Thoracic aorta (tissue), 2 donors: ENCODE measurements at regions not wholly inside any gene's neighbourhood (a gene's known extent, or its start where the extent isn't known, plus 50 kb on each side); places are given as distances from the start of the nearest gene placed in this dataset.

Experiments
- ATAC-seq: fragments of 150-250 bp; one replicate; pipeline ENCODE4 v1.8.0; 2017; ENCODE audit warnings: low read depth; ENCODE audit not compliant: insufficient number of reproducible peaks, low FRiP score
- DNase-seq: peaks from one replicate; pipeline ENCODE4 v3.0.0-alpha.2; 2020; ENCODE audit warnings: low spot score
- H3K27ac ChIP-seq, 2 donors: fragments of 200-600 bp; sonication (generic); 1 replicate in 1 of 2; 2 replicates in 1 of 2; pipeline ENCODE4 v1.5.1; 2016; ENCODE audit warnings: mild to moderate bottlenecking in 2 of 2, moderate library complexity in 2 of 2
- H3K27me3 ChIP-seq: fragments of 200-600 bp; sonication (generic); replicated peaks from 2 replicates; pipeline ENCODE4 v1.6.0; 2016; ENCODE audit warnings: mild to moderate bottlenecking; ENCODE audit not compliant: insufficient read depth
- H3K36me3 ChIP-seq: fragments of 200-600 bp; sonication (generic); one replicate; pipeline ENCODE4 v1.5.1; 2016
- H3K4me1 ChIP-seq, 2 donors: fragments of 200-600 bp; sonication (generic); 1 replicate in 1 of 2; 2 replicates in 1 of 2; pipeline versions ENCODE4 v1.5.1 to v1.6.0; 2016; ENCODE audit warnings: low read depth in 2 of 2, mild to moderate bottlenecking in 1 of 2; ENCODE audit not compliant: control insufficient read depth in 1 of 2
- H3K4me3 ChIP-seq: fragments of 200-600 bp; sonication (generic); 2 replicates; pipeline ENCODE4 v1.5.1; 2016; ENCODE audit warnings: mild to moderate bottlenecking
- H3K9me3 ChIP-seq: fragments of 200-600 bp; sonication (generic); 2 replicates; pipeline ENCODE4 v1.5.1; 2016
- TF ChIP-seq, protein P1 (sequence below): fragments of 200-600 bp; sonication (generic); IDR thresholded peaks from one replicate; pipeline ENCODE4 v1.5.1; 2019; ENCODE audit warnings: antibody characterized with exemption

DNA sequence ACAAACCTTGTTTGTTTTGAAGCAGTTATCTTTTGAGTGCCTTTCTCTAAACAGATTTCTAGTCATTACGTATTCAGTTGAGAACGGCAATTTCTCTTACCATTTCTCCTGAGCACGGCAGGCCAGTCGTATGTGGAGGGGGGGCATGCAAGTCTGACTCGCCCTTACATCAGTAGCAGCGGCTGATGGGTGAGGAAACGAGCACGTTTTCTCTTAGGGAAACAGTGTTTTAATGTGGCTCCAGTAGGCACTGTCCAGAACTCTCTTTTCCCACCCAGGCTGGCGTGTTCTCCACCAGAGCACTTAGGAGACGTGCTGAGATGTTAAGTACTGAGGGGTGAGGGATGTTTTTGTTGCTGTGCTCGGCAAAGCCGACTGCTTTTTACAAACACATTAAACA, 240.5 kb downstream of the STIM2 start:
- Histone ChIP-seq H3K27me3 (no peaks in the 10 kb centered on the region), H3K4me1 (no peaks in the 10 kb centered on the region), H3K4me3 (no peak overlapping the region), H3K36me3 (no peaks in the 10 kb centered on the region), H3K27ac (no peak overlapping the region), H3K9me3 (no peaks in the 10 kb centered on the region)
- DNase-seq (no peak), ATAC-seq (no peak)
- TF ChIP-seq, protein P1, sequence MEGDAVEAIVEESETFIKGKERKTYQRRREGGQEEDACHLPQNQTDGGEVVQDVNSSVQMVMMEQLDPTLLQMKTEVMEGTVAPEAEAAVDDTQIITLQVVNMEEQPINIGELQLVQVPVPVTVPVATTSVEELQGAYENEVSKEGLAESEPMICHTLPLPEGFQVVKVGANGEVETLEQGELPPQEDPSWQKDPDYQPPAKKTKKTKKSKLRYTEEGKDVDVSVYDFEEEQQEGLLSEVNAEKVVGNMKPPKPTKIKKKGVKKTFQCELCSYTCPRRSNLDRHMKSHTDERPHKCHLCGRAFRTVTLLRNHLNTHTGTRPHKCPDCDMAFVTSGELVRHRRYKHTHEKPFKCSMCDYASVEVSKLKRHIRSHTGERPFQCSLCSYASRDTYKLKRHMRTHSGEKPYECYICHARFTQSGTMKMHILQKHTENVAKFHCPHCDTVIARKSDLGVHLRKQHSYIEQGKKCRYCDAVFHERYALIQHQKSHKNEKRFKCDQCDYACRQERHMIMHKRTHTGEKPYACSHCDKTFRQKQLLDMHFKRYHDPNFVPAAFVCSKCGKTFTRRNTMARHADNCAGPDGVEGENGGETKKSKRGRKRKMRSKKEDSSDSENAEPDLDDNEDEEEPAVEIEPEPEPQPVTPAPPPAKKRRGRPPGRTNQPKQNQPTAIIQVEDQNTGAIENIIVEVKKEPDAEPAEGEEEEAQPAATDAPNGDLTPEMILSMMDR, result no peak

DNA sequence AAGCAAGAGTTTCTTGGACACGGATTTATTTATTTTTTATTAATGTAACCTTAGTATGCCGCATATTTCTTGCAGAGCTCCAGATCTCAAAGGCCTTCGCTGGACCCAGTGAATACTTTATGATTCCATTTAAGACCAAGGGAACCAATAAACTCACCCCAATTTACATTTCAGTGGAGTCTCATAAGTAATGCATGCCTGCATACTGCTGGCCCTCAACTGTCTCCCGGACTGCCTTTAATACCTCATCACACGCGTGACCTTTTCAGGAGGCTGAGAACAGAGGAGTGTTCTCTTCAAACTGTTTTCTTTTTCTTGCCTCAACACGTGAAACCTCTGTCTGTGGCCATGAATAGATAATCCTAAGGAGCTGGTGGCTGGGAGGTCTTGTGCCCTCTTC, 240.9 kb downstream of the STIM2 start:
- H3K9me3 ChIP-seq, result no peaks in the 10 kb centered on the region
- H3K36me3 ChIP-seq, result no peaks in the 10 kb centered on the region
- TF ChIP-seq, protein P1, result no peak
- DNase-seq (no peak), ATAC-seq (no peak)
- no peaks in the 10 kb centered on the region for H3K4me1 ChIP-seq
- H3K27ac ChIP-seq, result no peak overlapping the region
- no peaks in the 10 kb centered on the region for H3K27me3 ChIP-seq
- H3K4me3 ChIP-seq, result no peak overlapping the region

DNA sequence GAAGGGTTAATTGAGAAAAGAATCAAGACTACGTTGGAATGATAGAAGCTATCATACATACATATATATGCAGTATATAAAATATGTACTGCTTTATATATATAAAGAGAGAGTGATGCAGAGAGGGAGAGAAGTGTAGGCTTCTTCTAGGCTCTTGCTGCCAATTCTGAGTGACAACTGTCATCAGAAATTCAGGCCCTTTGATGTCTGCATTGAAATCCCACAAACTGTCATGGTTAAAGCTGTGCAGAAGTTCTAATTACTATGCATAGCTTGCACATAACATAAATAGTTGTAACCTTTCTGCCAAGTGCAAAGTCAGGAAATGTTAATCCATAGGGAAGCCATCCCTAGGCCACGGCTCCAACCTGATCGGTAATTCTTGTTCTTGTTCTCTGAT, 251.0 kb downstream of the STIM2 start:
- Histone ChIP-seq H3K9me3 (no peaks in the 10 kb centered on the region), H3K36me3 (no peaks in the 10 kb centered on the region), H3K4me3 (no peak overlapping the region), H3K27me3 (no peaks in the 10 kb centered on the region), H3K4me1 (no peaks in the 10 kb centered on the region), H3K27ac (no peak overlapping the region)
- TF ChIP-seq, protein P1, result no peak
- ATAC-seq, result no peak
- DNase-seq, result no peak

DNA sequence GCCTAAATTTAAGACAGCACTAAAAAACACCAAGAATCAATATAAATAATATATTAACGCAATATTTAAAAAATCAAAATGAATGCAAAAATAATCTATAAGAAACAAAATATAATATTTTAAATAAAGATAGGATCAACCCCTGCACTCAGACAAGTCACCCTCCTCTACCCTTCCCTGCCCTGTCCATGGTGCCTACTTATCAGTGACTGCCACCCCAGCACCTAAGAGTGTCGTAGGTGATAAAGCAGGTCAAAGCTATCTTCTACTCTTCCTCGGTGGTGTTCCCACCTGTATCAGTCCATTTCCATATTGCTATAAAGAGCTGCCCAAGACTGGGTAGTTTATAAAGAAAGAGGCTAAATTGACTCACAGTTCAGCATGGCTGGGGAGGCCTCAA, 251.9 kb downstream of the STIM2 start:
- TF ChIP-seq, protein P1, result no peak
- H3K4me3 ChIP-seq, result no peak overlapping the region
- no peaks in the 10 kb centered on the region for H3K4me1 ChIP-seq
- no peak overlapping the region for H3K27ac ChIP-seq
- no peaks in the 10 kb centered on the region for H3K36me3 ChIP-seq
- no peaks in the 10 kb centered on the region for H3K27me3 ChIP-seq
- DNase-seq (no peak), ATAC-seq (no peak)
- no peaks in the 10 kb centered on the region for H3K9me3 ChIP-seq

DNA sequence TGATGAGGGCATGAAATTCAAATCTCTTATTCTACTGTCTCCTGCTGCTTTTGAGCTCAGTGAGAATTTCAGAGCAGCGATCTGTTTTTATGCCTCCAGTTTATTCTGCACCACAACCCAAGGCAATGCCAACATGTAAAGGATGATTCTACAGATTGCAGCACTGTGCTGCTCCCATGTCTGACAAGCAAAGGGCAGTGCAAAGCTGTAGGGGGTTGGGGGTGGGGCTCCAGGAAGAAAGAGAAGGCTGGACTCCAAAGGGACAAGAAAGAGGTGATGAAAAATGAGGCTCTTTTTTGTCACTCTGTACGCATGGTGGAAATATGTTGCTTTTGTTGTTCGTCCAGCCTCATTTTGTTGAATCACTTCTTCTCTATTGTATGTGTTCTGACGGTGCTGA, 254.6 kb downstream of the STIM2 start:
- no peaks in the 10 kb centered on the region for H3K9me3 ChIP-seq
- no peak overlapping the region for H3K27ac ChIP-seq
- DNase-seq (no peak), ATAC-seq (no peak)
- H3K4me3 ChIP-seq, result no peak overlapping the region
- no peaks in the 10 kb centered on the region for H3K36me3 ChIP-seq
- TF ChIP-seq, protein P1, result no peak
- no peaks in the 10 kb centered on the region for H3K27me3 ChIP-seq
- no peaks in the 10 kb centered on the region for H3K4me1 ChIP-seq
